Cardiac muscle cell (in vitro differentiated cells and primary cell): ENCODE measurements at regions not wholly inside any gene's neighbourhood (a gene's known extent, or its start where the extent isn't known, plus 50 kb on each side); places are given as distances from the start of the nearest gene placed in this dataset.

Experiments
- DNase-seq, 2 donors: peaks; one replicate each; pipeline versions ENCODE4 v3.0.0 to v3.0.0-alpha.2; 2010 to 2017; ENCODE audit warnings: low read depth in 1 of 2, low spot score in 1 of 2
- H3K27ac ChIP-seq: fragments of 200-600 bp; sonication (generic); 2 replicates; pipeline ENCODE4 v1.5.1; 2016
- H3K27me3 ChIP-seq: fragments of 200-600 bp; sonication (generic); 2 replicates; pipeline ENCODE4 v1.6.0; 2016; ENCODE audit warnings: control low read depth
- H3K36me3 ChIP-seq: fragments of 200-600 bp; sonication (generic); 2 replicates; pipeline ENCODE4 v1.5.1; 2016; ENCODE audit warnings: control low read depth
- H3K4me1 ChIP-seq: fragments of 200-600 bp; sonication (generic); 2 replicates; pipeline ENCODE4 v1.8.1; 2017; ENCODE audit warnings: low read depth, mild to moderate bottlenecking, mixed run types
- H3K4me3 ChIP-seq: fragments of 200-600 bp; sonication (generic); 2 replicates; pipeline ENCODE4 v1.5.1; 2016; ENCODE audit warnings: mild to moderate bottlenecking
- H3K9me3 ChIP-seq: fragments of 200-600 bp; sonication (generic); 2 replicates; pipeline ENCODE4 v1.5.1; 2017; ENCODE audit warnings: low read depth, mild to moderate bottlenecking, control low read depth
- TF ChIP-seq, protein P1 (sequence below): IDR thresholded peaks from 2 replicates; pipeline ENCODE4 v1.5.1; 2012; ENCODE audit warnings: low read depth, mild to moderate bottlenecking, low read length

DNA sequence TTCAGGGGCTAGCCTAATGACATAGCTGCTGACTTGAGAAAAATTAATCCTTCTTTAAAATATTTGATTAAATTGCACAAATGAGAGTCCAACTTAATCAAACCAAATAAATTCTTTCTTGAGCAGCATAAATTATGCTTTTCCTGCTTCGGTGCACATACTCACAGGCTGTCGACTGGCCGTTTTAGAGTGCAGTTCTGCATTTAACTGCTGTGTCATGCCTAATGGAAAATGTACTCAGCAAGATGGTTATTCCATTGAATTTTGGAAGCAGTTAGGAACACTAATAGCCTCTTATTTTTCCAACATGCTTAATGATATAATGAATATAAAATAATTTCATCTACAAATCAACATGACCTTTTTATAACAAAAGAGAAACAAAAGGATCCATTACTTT lies 266.1 kb upstream of the LRIG3 start:
- Histone ChIP-seq H3K9me3 (no peaks in the 10 kb centered on the region), H3K36me3 (no peaks in the 10 kb centered on the region), H3K4me3 (no peak overlapping the region), H3K27ac (no peak overlapping the region), H3K4me1 (no peaks in the 10 kb centered on the region), H3K27me3 (no peaks in the 10 kb centered on the region)
- TF ChIP-seq, protein P1, sequence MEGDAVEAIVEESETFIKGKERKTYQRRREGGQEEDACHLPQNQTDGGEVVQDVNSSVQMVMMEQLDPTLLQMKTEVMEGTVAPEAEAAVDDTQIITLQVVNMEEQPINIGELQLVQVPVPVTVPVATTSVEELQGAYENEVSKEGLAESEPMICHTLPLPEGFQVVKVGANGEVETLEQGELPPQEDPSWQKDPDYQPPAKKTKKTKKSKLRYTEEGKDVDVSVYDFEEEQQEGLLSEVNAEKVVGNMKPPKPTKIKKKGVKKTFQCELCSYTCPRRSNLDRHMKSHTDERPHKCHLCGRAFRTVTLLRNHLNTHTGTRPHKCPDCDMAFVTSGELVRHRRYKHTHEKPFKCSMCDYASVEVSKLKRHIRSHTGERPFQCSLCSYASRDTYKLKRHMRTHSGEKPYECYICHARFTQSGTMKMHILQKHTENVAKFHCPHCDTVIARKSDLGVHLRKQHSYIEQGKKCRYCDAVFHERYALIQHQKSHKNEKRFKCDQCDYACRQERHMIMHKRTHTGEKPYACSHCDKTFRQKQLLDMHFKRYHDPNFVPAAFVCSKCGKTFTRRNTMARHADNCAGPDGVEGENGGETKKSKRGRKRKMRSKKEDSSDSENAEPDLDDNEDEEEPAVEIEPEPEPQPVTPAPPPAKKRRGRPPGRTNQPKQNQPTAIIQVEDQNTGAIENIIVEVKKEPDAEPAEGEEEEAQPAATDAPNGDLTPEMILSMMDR, result no peak
- no peak for DNase-seq

DNA sequence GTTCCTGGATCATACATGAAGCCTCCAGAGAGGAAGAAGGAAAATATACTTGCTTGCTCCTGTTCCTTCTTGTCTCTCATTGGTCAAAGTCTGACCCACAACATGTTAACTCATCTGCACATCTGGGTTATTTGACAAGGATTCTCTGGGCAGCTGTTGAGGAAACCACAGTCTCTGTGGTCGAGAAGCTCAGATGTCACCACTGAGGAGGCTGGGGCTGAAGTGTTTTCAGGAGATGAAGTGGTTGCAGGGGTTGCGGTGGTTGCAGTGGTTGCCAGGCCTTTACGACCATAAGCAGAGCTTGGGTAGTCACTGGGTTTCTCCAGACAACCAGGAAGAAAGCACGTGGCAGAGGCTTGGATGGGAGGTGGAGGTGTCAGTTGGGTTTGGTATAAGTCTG lies 265.0 kb upstream of the LRIG3 start:
- H3K9me3 ChIP-seq, result no peaks in the 10 kb centered on the region
- no peak overlapping the region for H3K27ac ChIP-seq
- no peaks in the 10 kb centered on the region for H3K27me3 ChIP-seq
- TF ChIP-seq, protein P1, result no peak
- H3K4me3 ChIP-seq, result no peak overlapping the region
- no peak for DNase-seq
- H3K36me3 ChIP-seq, result no peaks in the 10 kb centered on the region
- no peaks in the 10 kb centered on the region for H3K4me1 ChIP-seq

DNA sequence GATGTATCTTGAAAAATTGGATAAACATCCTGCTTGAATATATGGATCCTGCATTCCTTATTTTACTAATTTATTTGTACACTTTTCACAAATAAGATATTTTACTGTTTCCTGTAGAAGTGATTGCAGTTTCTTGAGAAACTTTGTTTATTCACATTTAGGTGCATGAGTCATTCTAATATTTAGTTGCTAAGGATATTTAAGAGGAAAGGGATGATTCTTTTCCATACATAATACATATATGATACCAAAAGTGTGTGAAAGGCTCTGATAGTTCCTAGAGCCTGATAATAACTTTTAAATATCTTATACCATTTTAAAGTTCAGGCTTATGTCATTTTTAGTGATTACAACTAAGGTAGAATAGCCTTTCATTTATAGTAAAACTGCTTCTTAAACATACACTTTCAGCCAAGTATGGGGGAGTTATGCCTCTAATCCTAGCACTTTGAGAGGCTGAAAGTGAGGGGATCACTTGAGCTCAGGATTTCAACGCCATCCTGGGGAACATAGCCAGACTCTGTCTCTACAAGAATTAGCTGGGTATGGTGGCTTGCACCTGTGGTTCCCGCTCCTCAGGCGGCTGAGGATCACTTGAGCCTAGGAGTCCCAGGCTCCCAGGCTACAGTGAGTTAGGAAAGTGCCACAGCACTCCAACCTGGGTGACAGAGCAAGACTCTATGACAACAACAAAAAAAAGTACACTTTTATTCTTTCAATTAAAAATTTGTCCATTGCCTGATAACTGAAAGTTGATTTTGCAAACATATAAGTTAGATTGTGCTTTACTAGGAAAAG lies 262.6 kb upstream of the LRIG3 start:
- no peaks in the 10 kb centered on the region for H3K27me3 ChIP-seq
- H3K4me1 ChIP-seq, result no peaks in the 10 kb centered on the region
- TF ChIP-seq, protein P1, result no peak
- no peaks in the 10 kb centered on the region for H3K9me3 ChIP-seq
- no peak overlapping the region for H3K4me3 ChIP-seq
- H3K36me3 ChIP-seq, result no peaks in the 10 kb centered on the region
- H3K27ac ChIP-seq, result no peak overlapping the region
- peak in 1 of 2 donors; percentile 5 for DNase-seq

DNA sequence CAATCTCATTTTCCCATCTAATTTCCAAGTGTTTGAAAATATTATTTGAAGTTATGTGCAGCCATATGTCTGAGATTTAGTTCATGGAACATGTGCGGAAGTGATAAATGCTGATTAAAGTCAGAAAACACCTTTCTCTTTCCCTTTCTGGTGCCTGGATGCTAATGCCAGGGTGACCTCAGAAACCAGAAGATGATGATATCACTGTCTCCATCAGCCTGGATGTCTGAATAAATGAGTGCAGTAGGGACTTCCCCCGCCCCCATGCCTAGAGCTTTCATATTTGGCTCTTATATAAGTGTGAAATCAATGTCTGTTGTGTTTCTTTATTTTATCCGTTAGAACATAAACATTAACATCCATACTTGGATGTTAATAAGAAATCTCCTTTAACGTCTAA lies 261.9 kb upstream of the LRIG3 start:
- Histone ChIP-seq H3K9me3 (no peaks in the 10 kb centered on the region), H3K27me3 (no peaks in the 10 kb centered on the region), H3K36me3 (no peaks in the 10 kb centered on the region), H3K4me3 (no peak overlapping the region), H3K4me1 (no peaks in the 10 kb centered on the region), H3K27ac (no peak overlapping the region)
- no peak for DNase-seq
- TF ChIP-seq, protein P1, result no peak

DNA sequence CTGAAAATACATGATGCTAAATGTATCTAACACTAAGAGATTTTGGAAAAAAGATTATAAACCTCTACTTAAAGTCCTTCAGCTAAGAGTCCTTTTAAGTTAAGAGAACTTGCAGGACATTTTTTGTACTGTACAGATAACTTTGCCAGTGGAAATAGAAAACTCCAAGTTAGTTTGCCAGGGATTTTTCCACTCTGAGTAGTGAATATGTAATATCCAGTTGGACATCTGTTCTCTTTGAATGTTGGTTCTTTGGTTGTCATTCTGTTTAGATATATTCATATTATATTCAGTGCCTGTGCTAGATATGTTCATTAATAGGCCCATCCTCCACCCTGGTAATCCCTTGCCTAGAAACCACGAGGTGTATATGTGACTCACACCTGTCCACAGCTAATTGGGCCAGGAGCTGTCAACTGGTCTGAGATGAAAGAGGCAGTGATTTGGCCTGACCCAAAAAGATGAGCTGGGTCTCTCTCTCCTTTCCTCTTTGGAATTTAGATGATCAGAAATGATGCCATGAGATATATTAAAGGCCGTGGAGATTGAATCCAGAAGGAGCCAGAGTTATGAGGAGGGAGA lies 261.0 kb upstream of the LRIG3 start:
- TF ChIP-seq, protein P1, result no peak
- DNase-seq, result no peak
- Histone ChIP-seq H3K9me3 (no peaks in the 10 kb centered on the region), H3K27ac (no peak overlapping the region), H3K4me3 (no peak overlapping the region), H3K4me1 (no peaks in the 10 kb centered on the region), H3K36me3 (no peaks in the 10 kb centered on the region), H3K27me3 (no peaks in the 10 kb centered on the region)
